SK-N-SH (cell line): ENCODE measurements at regions not wholly inside any gene's neighbourhood (a gene's known extent, or its start where the extent isn't known, plus 50 kb on each side); places are given as distances from the start of the nearest gene placed in this dataset.

Source experiments
- CTCF ChIA-PET: fragments of 300-600, 350-600 bp; formaldehyde crosslinking; extraction: SDS; loops from one replicate; lab custom pipeline; 2021; lab: Yijun Ruan, JAX
- POLR2A ChIA-PET: fragments of 350-600 bp; sonication (Branson Sonifier 250); formaldehyde crosslinking; extraction: SDS; loops from one replicate; lab custom pipeline; 2020; ENCODE audit warnings: antibody characterized with exemption, inconsistent platforms; lab: Yijun Ruan, JAX
- DNase-seq: peaks from one replicate; pipeline ENCODE4 v3.0.0; 2012
- H2AFZ ChIP-seq: fragments of 200-600 bp; sonication (generic); 2 replicates; pipeline ENCODE4 v1.8.1; 2016; ENCODE audit warnings: antibody characterized with exemption, mild to moderate bottlenecking, low read depth
- H3F3A ChIP-seq: fragments of 200-600 bp; sonication (generic); replicated peaks from 2 replicates; pipeline ENCODE3; 2016; ENCODE audit warnings: antibody characterized with exemption, mild to moderate bottlenecking; ENCODE audit not compliant: insufficient read depth
- H3K27ac ChIP-seq, 2 experiments: fragments of 200-500 bp in 1 of 2; fragments of 200-600 bp in 1 of 2; sonication (Bioruptor generic) in 1 of 2; sonication (generic), shearing (Covaris generic) in 1 of 2; 2 replicates each; pipeline versions ENCODE4 v1.5.1 to v1.6.1; 2014 to 2016; ENCODE audit warnings: low read depth in 2 of 2, inconsistent platforms in 1 of 2, low read length in 1 of 2, mild to moderate bottlenecking in 1 of 2, mixed read lengths in 1 of 2
- H3K27me3 ChIP-seq: fragments of 200-600 bp; sonication (generic), shearing (Covaris generic); 2 replicates; pipeline ENCODE4 v1.6.1; 2016; ENCODE audit warnings: mixed run types; ENCODE audit not compliant: insufficient read depth
- H3K36me3 ChIP-seq, 2 experiments: fragments of 200-500 bp in 1 of 2; fragments of 200-600 bp in 1 of 2; sonication (Bioruptor generic) in 1 of 2; sonication (generic) in 1 of 2; replicated peaks in 1 of 2; 2 replicates each; pipeline versions ENCODE3 to v1.5.1; 2014 to 2016; ENCODE audit warnings: low read length in 1 of 2, mild to moderate bottlenecking in 1 of 2; ENCODE audit not compliant: insufficient read depth in 2 of 2, control insufficient read depth in 1 of 2
- H3K4me1 ChIP-seq, 2 experiments: fragments of 200-500 bp in 1 of 2; fragments of 200-600 bp in 1 of 2; sonication (Bioruptor generic) in 1 of 2; sonication (generic), shearing (Covaris generic) in 1 of 2; 2 replicates each; pipeline versions ENCODE4 v1.5.1 to v1.6.1; 2014 to 2016; ENCODE audit warnings: low read depth in 1 of 2, low read length in 1 of 2, mixed run types in 1 of 2; ENCODE audit not compliant: insufficient read depth in 2 of 2, control insufficient read depth in 1 of 2
- H3K4me2 ChIP-seq: fragments of 200-600 bp; sonication (generic), shearing (Covaris generic); 2 replicates; pipeline ENCODE4 v1.6.1; 2017; ENCODE audit warnings: mixed run types
- H3K4me3 ChIP-seq, 2 experiments: fragments of 200-500 bp in 1 of 2; fragments of 200-600 bp in 1 of 2; sonication (Bioruptor generic) in 1 of 2; sonication (generic), shearing (Covaris generic) in 1 of 2; 2 replicates each; pipeline versions ENCODE4 v1.5.1 to v1.8.1; 2014 to 2016; ENCODE audit warnings: low read depth in 2 of 2, inconsistent platforms in 1 of 2, low read length in 1 of 2, mild to moderate bottlenecking in 1 of 2, mixed read lengths in 1 of 2, moderate library complexity in 1 of 2
- H3K79me2 ChIP-seq: fragments of 200-600 bp; sonication (generic); 2 replicates; pipeline ENCODE4 v1.8.1; 2017; ENCODE audit warnings: mild to moderate bottlenecking; ENCODE audit not compliant: insufficient read depth
- H3K9ac ChIP-seq: fragments of 200-600 bp; sonication (generic); 2 replicates; pipeline ENCODE4 v1.6.1; 2017; ENCODE audit warnings: mixed run types
- H3K9me2 ChIP-seq: fragments of 200-600 bp; sonication (generic); 2 replicates; pipeline ENCODE4 v1.6.1; 2017; ENCODE audit warnings: mixed run types
- H3K9me3 ChIP-seq: fragments of 200-600 bp; sonication (generic); 2 replicates; pipeline ENCODE4 v1.6.1; 2017; ENCODE audit warnings: mixed run types, mild to moderate bottlenecking, moderate library complexity
- H4K20me1 ChIP-seq: fragments of 200-600 bp; sonication (generic); 2 replicates; pipeline ENCODE4 v1.6.1; 2017; ENCODE audit warnings: mild to moderate bottlenecking, mixed run types; ENCODE audit not compliant: insufficient read depth
- CHD2 ChIP-seq: fragments of 150-350 bp; IDR thresholded peaks from 2 replicates; pipeline ENCODE4 v1.6.1; 2018; ENCODE audit warnings: low read length; ENCODE audit not compliant: partially characterized antibody
- CTCF ChIP-seq: fragments of 200-600 bp; sonication (generic); IDR thresholded peaks from 2 replicates; pipeline ENCODE4 v1.6.1; 2017; ENCODE audit warnings: antibody characterized with exemption, mild to moderate bottlenecking, moderate library complexity
- EZH2phosphoT487 ChIP-seq: fragments of 200-600 bp; sonication (generic); IDR thresholded peaks from 2 replicates; pipeline ENCODE4 v1.6.1; 2017; ENCODE audit warnings: low read depth, mixed run types, mild to moderate bottlenecking, antibody characterized with exemption, moderate library complexity, borderline replicate concordance
- FOSL2 ChIP-seq: IDR thresholded peaks from 2 replicates; pipeline ENCODE4 v1.4.0; 2012; ENCODE audit warnings: low read depth, mild to moderate bottlenecking, moderate library complexity, borderline replicate concordance
- GATA2 ChIP-seq: sonication (generic); formaldehyde crosslinking; IDR thresholded peaks from 2 replicates; pipeline ENCODE4 v1.5.0; 2020; ENCODE audit warnings: mild to moderate bottlenecking, missing genetic modification reagents
- IRF3 ChIP-seq: fragments of 150-350 bp; IDR thresholded peaks from 2 replicates; pipeline ENCODE4 v1.6.1; 2016; ENCODE audit warnings: mild to moderate bottlenecking, low read depth, low read length
- MEF2A ChIP-seq: IDR thresholded peaks from 2 replicates; pipeline ENCODE4 v1.4.0; 2012; ENCODE audit warnings: low read depth, borderline replicate concordance
- PBX3 ChIP-seq: IDR thresholded peaks from 2 replicates; pipeline ENCODE4; 2012
- RCOR1 ChIP-seq: fragments of 150-350 bp; IDR thresholded peaks from 2 replicates; pipeline ENCODE4 v1.6.1; 2017; ENCODE audit warnings: antibody characterized with exemption, low read length
- REST ChIP-seq: IDR thresholded peaks from 2 replicates; pipeline ENCODE4 v1.6.1; 2012; ENCODE audit warnings: mild to moderate bottlenecking, low read depth, low read length, moderate library complexity
- RFX5 ChIP-seq: IDR thresholded peaks from 2 replicates; pipeline ENCODE4 v1.6.1; 2012; ENCODE audit warnings: mild to moderate bottlenecking, improper control_type of control experiment, low read length
- SMC3 ChIP-seq: IDR thresholded peaks from 2 replicates; pipeline ENCODE4 v1.6.1; 2012; ENCODE audit warnings: low read depth, low read length, improper control_type of control experiment
- TCF12 ChIP-seq: IDR thresholded peaks from 2 replicates; pipeline ENCODE4 v1.4.0; 2012
- TEAD4 ChIP-seq: IDR thresholded peaks from 2 replicates; pipeline ENCODE4 v1.4.0; 2012; ENCODE audit warnings: mild to moderate bottlenecking, borderline replicate concordance; ENCODE audit not compliant: insufficient read depth
- USF1 ChIP-seq: IDR thresholded peaks from 2 replicates; pipeline ENCODE4 v1.4.0; 2012; ENCODE audit warnings: low read depth, borderline replicate concordance
- USF2 ChIP-seq: fragments of 150-350 bp; IDR thresholded peaks from 2 replicates; pipeline ENCODE4 v1.6.1; 2017; ENCODE audit warnings: antibody characterized with exemption, low read length, low read depth, borderline replicate concordance
- YY1 ChIP-seq: IDR thresholded peaks from 2 replicates; pipeline ENCODE4 v1.4.0; 2012; ENCODE audit warnings: low read depth, mild to moderate bottlenecking
- ZBTB33 ChIP-seq: IDR thresholded peaks from 2 replicates; pipeline ENCODE4 v1.4.0; 2012; ENCODE audit warnings: low read depth, borderline replicate concordance
- WGBS: methylation state at CpG from one replicate; pipeline ENCODE4 v1.1.6; 2017; ENCODE audit warnings: low lambda C conversion rate; 5-methylcytosine and 5-hydroxymethylcytosine counted together

- ChIA-PET POLR2A (no interaction called here), CTCF (no interaction called here)
- H2AFZ ChIP-seq: no peak overlapping the region
- no peaks in the 10 kb centered on the region for H3K4me1 ChIP-seq
- H4K20me1 ChIP-seq: no peaks in the 10 kb centered on the region
- no peaks in the 10 kb centered on the region for H3K9me2 ChIP-seq
- no peak for TF ChIP-seq SMC3
- no peak for TF ChIP-seq REST
- no peak for TF ChIP-seq MEF2A
- no peak for TF ChIP-seq RCOR1
- no peak for TF ChIP-seq CHD2
- TF ChIP-seq USF2: no peak
- no peak for TF ChIP-seq RFX5
- TF ChIP-seq ZBTB33: no peak
- no peak for TF ChIP-seq USF1
- TF ChIP-seq YY1: no peak
- TF ChIP-seq GATA2 (CRISPR knock-in tag): no peak
- no peak for TF ChIP-seq TEAD4
- no peak for TF ChIP-seq FOSL2
- TF ChIP-seq IRF3: no peak
- TF ChIP-seq PBX3: no peak
- TF ChIP-seq TCF12: no peak
- TF ChIP-seq CTCF: no peak
- no peak for TF ChIP-seq EZH2phosphoT487
- H3K9ac ChIP-seq: no peak overlapping the region
- H3K36me3 ChIP-seq: no peaks in the 10 kb centered on the region
- H3F3A ChIP-seq: no peaks in the 10 kb centered on the region
- no peak overlapping the region for H3K4me2 ChIP-seq
- H3K27ac ChIP-seq: no peak overlapping the region
- no peaks in the 10 kb centered on the region for H3K27me3 ChIP-seq
- no peak overlapping the region for H3K4me3 ChIP-seq
- WGBS: 27% methylated on average over 4 of the region's 4 CpGs
- no peak for DNase-seq
- H3K9me3 ChIP-seq: no peaks in the 10 kb centered on the region
- no peaks in the 10 kb centered on the region for H3K79me2 ChIP-seq
These were observed 248.0 kb upstream of the P2RY1 start for GRCh38 chr3:152586974-152587373.
